KMS-11 (cell line): ENCODE measurements at regions not wholly inside any gene's neighbourhood (a gene's known extent, or its start where the extent isn't known, plus 50 kb on each side); places are given as distances from the start of the nearest gene placed in this dataset.

Experiments
- H2AFZ ChIP-seq: fragments of 200-600 bp; sonication (generic); 2 replicates; pipeline ENCODE4 v1.6.1; 2016; ENCODE audit warnings: antibody characterized with exemption, mixed run types, low read depth
- H3K27ac ChIP-seq: fragments of 200-600 bp; sonication (generic); 2 replicates; pipeline ENCODE4 v1.6.1; 2016; ENCODE audit warnings: mild to moderate bottlenecking, mixed run types
- H3K27me3 ChIP-seq: fragments of 200-600 bp; sonication (generic); 2 replicates; pipeline ENCODE4 v1.6.1; 2017; ENCODE audit warnings: mild to moderate bottlenecking, low read depth, mixed run types, moderate library complexity; ENCODE audit not compliant: insufficient read depth
- H3K36me3 ChIP-seq: fragments of 200-600 bp; sonication (generic); 2 replicates; pipeline ENCODE4 v1.6.1; 2017; ENCODE audit warnings: mild to moderate bottlenecking, mixed run types; ENCODE audit not compliant: insufficient read depth
- H3K4me1 ChIP-seq: fragments of 200-600 bp; sonication (generic); 2 replicates; pipeline ENCODE4 v1.6.1; 2016; ENCODE audit warnings: mild to moderate bottlenecking, low read depth, mixed run types; ENCODE audit not compliant: poor library complexity, severe bottlenecking
- H3K4me2 ChIP-seq: fragments of 200-600 bp; sonication (generic); 2 replicates; pipeline ENCODE4 v1.7.0; 2016; ENCODE audit warnings: mild to moderate bottlenecking, mixed run types
- H3K4me3 ChIP-seq: fragments of 200-600 bp; sonication (generic); IDR thresholded peaks from 2 replicates; pipeline ENCODE4 v1.6.1; 2017; ENCODE audit warnings: low read depth, low read length, mixed read lengths; ENCODE audit not compliant: insufficient read depth
- H3K79me2 ChIP-seq: fragments of 200-600 bp; sonication (generic); 2 replicates; pipeline ENCODE4 v1.6.1; 2016; ENCODE audit warnings: low read depth, mixed run types; ENCODE audit not compliant: insufficient read depth
- H3K9ac ChIP-seq: fragments of 200-600 bp; sonication (generic); 2 replicates; pipeline ENCODE4 v1.6.1; 2016; ENCODE audit warnings: mild to moderate bottlenecking, mixed run types
- H4K20me1 ChIP-seq: fragments of 200-600 bp; sonication (generic); 2 replicates; pipeline ENCODE4 v1.6.1; 2016; ENCODE audit warnings: mild to moderate bottlenecking, mixed run types; ENCODE audit not compliant: insufficient read depth
- CTCF ChIP-seq: fragments of 200-600 bp; sonication (generic); conservative IDR thresholded peaks from 2 replicates; pipeline ENCODE4 v1.6.1; 2017; ENCODE audit warnings: low read depth, mild to moderate bottlenecking, antibody characterized with exemption, low read length, moderate library complexity, mixed read lengths

GRCh38 chr12:89959179-89959578 lies 250.5 kb upstream of the ATP2B1 start:
- no peak overlapping the region for H3K9ac ChIP-seq
- H4K20me1 ChIP-seq = no peaks in the 10 kb centered on the region
- no peak overlapping the region for H2AFZ ChIP-seq
- no peaks in the 10 kb centered on the region for H3K36me3 ChIP-seq
- H3K27me3 ChIP-seq = no peaks in the 10 kb centered on the region
- H3K4me2 ChIP-seq = no peak overlapping the region
- no peak overlapping the region for H3K4me3 ChIP-seq
- TF ChIP-seq CTCF = no peak
- no peak overlapping the region for H3K27ac ChIP-seq
- H3K79me2 ChIP-seq = no peaks in the 10 kb centered on the region
- H3K4me1 ChIP-seq = no peaks in the 10 kb centered on the region

- no peak for TF ChIP-seq CTCF
- Histone ChIP-seq H3K36me3 (no peaks in the 10 kb centered on the region), H3K79me2 (no peaks in the 10 kb centered on the region), H3K9ac (no peak overlapping the region), H2AFZ (no peak overlapping the region), H4K20me1 (no peaks in the 10 kb centered on the region), H3K27ac (no peak overlapping the region), H3K4me2 (no peak overlapping the region), H3K27me3 (no peaks in the 10 kb centered on the region), H3K4me1 (no peaks in the 10 kb centered on the region), H3K4me3 (no peak overlapping the region)
These were observed 245.6 kb upstream of the ATP2B1 start for GRCh38 chr12:89954259-89954658.

- TF ChIP-seq CTCF = no peak
- no peak overlapping the region for H3K4me3 ChIP-seq
- no peak overlapping the region for H3K27ac ChIP-seq
- H3K9ac ChIP-seq = no peak overlapping the region
- no peaks in the 10 kb centered on the region for H3K36me3 ChIP-seq
- H3K27me3 ChIP-seq = no peaks in the 10 kb centered on the region
- H3K4me1 ChIP-seq = no peaks in the 10 kb centered on the region
- no peaks in the 10 kb centered on the region for H4K20me1 ChIP-seq
- H3K4me2 ChIP-seq = no peak overlapping the region
- H2AFZ ChIP-seq = no peak overlapping the region
- no peaks in the 10 kb centered on the region for H3K79me2 ChIP-seq
These were observed 243.0 kb upstream of the ATP2B1 start for GRCh38 chr12:89951694-89952060.

- Histone ChIP-seq H3K4me2 (no peak overlapping the region), H3K4me3 (no peak overlapping the region), H3K9ac (no peak overlapping the region), H4K20me1 (no peaks in the 10 kb centered on the region), H2AFZ (no peak overlapping the region), H3K79me2 (no peaks in the 10 kb centered on the region), H3K27ac (no peak overlapping the region), H3K36me3 (no peaks in the 10 kb centered on the region), H3K4me1 (no peaks in the 10 kb centered on the region), H3K27me3 (no peaks in the 10 kb centered on the region)
- TF ChIP-seq CTCF = no peak
These were observed 242.5 kb upstream of the ATP2B1 start for GRCh38 chr12:89951050-89951693.
